ENCODE measurements at regions not wholly inside any gene's neighbourhood (a gene's known extent, or its start where the extent isn't known, plus 50 kb on each side); places are given as distances from the start of the nearest gene placed in this dataset.

DNA sequence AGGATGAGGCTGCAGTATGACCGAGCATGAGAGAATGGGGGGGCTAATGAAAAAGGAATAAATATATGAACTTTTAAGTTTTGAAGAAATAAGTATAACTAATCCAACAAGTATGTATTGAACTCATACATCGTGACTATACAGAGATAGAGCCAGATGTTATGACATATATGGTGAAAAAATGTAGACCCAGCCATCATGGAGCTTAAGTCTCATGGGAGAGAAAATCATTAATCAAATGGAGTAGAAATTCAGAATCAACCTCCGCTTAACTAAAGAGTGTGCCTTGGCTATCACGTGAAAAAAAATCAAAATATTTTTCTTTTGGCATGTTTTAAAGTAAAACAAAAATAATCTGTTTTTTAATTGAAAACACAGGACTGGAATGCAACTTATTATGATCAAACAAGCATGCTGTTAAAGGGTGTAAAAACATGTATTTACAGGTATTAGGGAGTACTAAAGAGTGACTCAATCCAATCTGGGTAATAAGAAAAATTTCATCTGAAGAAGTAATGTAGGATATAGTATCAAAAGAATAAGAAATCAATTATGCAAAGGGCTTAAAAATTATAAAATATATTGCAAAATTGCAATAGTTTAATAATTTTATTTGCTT, 868.5 kb upstream of the NUDT12 start:
- no peak overlapping the region for H3K14ac ChIP-seq (ENCODE audit: insufficient read depth, low read length)
- no peak overlapping the region for H2BK20ac ChIP-seq (ENCODE audit: low read depth, low read length, poor library complexity, severe bottlenecking)
- no peak overlapping the region for H2AFZ ChIP-seq (ENCODE audit: low read length)
- no peaks in the 10 kb centered on the region for H3K36me3 Mint-ChIP-seq (ENCODE audit: insufficient read depth in 1 of 3, low read depth in 3 of 3)
- no peaks in the 10 kb centered on the region for H3K27me3 Mint-ChIP-seq (ENCODE audit: low read depth)
- H3K27ac Mint-ChIP-seq, result no peak overlapping the region
- H3K18ac ChIP-seq (ENCODE audit: insufficient read length, low read depth, low read length), result no peak overlapping the region
- no peaks in the 10 kb centered on the region for H3K4me1 ChIP-seq (ENCODE audit: insufficient read depth, low read length)
- H3K27me3 ChIP-seq (ENCODE audit: insufficient read depth, low read length), result no peaks in the 10 kb centered on the region
- H3T11ph ChIP-seq (ENCODE audit: low read length), result no peak overlapping the region
- no peaks in the 10 kb centered on the region for H4K20me1 ChIP-seq (ENCODE audit: control insufficient read depth, insufficient read depth, insufficient read length)
- H3K4me1 Mint-ChIP-seq, result no peaks in the 10 kb centered on the region
- no peak overlapping the region for H2BK15ac ChIP-seq (ENCODE audit: low read depth, low read length)
- TF ChIP-seq, protein P1, sequence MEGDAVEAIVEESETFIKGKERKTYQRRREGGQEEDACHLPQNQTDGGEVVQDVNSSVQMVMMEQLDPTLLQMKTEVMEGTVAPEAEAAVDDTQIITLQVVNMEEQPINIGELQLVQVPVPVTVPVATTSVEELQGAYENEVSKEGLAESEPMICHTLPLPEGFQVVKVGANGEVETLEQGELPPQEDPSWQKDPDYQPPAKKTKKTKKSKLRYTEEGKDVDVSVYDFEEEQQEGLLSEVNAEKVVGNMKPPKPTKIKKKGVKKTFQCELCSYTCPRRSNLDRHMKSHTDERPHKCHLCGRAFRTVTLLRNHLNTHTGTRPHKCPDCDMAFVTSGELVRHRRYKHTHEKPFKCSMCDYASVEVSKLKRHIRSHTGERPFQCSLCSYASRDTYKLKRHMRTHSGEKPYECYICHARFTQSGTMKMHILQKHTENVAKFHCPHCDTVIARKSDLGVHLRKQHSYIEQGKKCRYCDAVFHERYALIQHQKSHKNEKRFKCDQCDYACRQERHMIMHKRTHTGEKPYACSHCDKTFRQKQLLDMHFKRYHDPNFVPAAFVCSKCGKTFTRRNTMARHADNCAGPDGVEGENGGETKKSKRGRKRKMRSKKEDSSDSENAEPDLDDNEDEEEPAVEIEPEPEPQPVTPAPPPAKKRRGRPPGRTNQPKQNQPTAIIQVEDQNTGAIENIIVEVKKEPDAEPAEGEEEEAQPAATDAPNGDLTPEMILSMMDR (conservative IDR thresholded peaks at IDR 0.05), result no peak
- H4K5ac ChIP-seq (ENCODE audit: insufficient read length, low read depth, low read length), result no peak overlapping the region
- H2BK5ac ChIP-seq (ENCODE audit: insufficient read length, low read length), result no peak overlapping the region
- WGBS (ENCODE audit: extremely low coverage, insufficient read length, low lambda C conversion rate), result no CpG with 5 or more reads among the region's 4 CpGs
- DNase-seq, result no peak
- H2AK5ac ChIP-seq (ENCODE audit: insufficient read length, low read length), result no peak overlapping the region
- no peak overlapping the region for H4K91ac ChIP-seq (ENCODE audit: insufficient read length, low read depth, low read length)
- H4K8ac ChIP-seq (replicated peaks; ENCODE audit: insufficient read length, low read depth, low read length), result no peak overlapping the region
- no peaks in the 10 kb centered on the region for H3K79me1 ChIP-seq (ENCODE audit: insufficient read depth, low read depth, low read length, poor library complexity, severe bottlenecking)
- H3K56ac ChIP-seq (ENCODE audit: insufficient read length, low read depth, low read length), result no peak overlapping the region
- H3K9ac ChIP-seq (ENCODE audit: extremely low read depth, insufficient read length, low read length), result no peak overlapping the region
- H2BK120ac ChIP-seq (ENCODE audit: low read depth, low read length, poor library complexity, severe bottlenecking), result no peak overlapping the region
- no peak overlapping the region for H3K4me2 ChIP-seq (ENCODE audit: insufficient read depth, insufficient read length, low read length)
- no peak overlapping the region for H3K27ac ChIP-seq (ENCODE audit: insufficient read length, low read depth, low read length)
- no peak overlapping the region for H3K4ac ChIP-seq (ENCODE audit: low read depth, low read length)
- H3K4me3 Mint-ChIP-seq, result no peak overlapping the region
- no peaks in the 10 kb centered on the region for H3K79me2 ChIP-seq (ENCODE audit: insufficient read depth, low read length)
- H3K23ac ChIP-seq (ENCODE audit: insufficient read length, low read depth, low read length), result no peak overlapping the region
- H3K9me3 Mint-ChIP-seq, result no peaks in the 10 kb centered on the region
- H2BK12ac ChIP-seq (ENCODE audit: insufficient read length, low read depth, low read length), result no peak overlapping the region
- H3K23me2 ChIP-seq (ENCODE audit: insufficient read length, low read depth, low read length, poor library complexity, severe bottlenecking), result no peaks in the 10 kb centered on the region
- H3K9me3 ChIP-seq (ENCODE audit: control insufficient read depth, low read depth, low read length), result no peaks in the 10 kb centered on the region
